ENCODE measurements at regions not wholly inside any gene's neighbourhood (a gene's known extent, or its start where the extent isn't known, plus 50 kb on each side); places are given as distances from the start of the nearest gene placed in this dataset.

DNA sequence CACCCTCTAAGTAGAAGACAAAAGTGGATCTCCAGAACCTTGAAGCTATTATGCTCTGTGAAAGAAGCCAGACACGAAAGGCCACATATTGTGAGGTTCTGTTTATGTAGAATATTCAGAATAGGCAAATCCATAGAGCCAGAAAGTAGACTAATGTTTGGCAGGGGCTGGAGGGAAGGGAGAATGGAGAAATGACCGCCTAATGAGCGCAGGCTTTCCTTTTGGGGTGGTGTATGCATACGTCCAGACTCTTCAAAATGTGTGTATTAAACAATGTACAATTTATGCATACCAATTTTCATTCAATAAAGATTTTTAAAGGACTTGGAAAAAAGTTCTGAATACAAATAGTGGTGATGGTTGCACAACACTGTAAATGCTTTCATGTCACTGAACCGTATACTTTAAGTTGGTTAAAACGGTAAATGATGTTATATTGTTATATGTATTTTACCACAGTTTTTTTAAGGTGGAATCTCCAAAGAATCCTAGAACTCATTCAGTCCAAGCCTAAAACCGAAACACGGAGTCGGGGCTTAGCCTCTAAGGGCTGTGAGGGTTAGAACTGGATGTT lies 397.4 kb downstream of the SOX9 start:
- H3K4me3 ChIP-seq (ENCODE audit: low read length), result no peak overlapping the region
- TF ChIP-seq, protein P1, sequence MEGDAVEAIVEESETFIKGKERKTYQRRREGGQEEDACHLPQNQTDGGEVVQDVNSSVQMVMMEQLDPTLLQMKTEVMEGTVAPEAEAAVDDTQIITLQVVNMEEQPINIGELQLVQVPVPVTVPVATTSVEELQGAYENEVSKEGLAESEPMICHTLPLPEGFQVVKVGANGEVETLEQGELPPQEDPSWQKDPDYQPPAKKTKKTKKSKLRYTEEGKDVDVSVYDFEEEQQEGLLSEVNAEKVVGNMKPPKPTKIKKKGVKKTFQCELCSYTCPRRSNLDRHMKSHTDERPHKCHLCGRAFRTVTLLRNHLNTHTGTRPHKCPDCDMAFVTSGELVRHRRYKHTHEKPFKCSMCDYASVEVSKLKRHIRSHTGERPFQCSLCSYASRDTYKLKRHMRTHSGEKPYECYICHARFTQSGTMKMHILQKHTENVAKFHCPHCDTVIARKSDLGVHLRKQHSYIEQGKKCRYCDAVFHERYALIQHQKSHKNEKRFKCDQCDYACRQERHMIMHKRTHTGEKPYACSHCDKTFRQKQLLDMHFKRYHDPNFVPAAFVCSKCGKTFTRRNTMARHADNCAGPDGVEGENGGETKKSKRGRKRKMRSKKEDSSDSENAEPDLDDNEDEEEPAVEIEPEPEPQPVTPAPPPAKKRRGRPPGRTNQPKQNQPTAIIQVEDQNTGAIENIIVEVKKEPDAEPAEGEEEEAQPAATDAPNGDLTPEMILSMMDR (conservative IDR thresholded peaks at IDR 0.05; ENCODE audit: low read depth, low read length), result no peak
- no peak for DNase-seq (ENCODE audit: low read depth)

DNA sequence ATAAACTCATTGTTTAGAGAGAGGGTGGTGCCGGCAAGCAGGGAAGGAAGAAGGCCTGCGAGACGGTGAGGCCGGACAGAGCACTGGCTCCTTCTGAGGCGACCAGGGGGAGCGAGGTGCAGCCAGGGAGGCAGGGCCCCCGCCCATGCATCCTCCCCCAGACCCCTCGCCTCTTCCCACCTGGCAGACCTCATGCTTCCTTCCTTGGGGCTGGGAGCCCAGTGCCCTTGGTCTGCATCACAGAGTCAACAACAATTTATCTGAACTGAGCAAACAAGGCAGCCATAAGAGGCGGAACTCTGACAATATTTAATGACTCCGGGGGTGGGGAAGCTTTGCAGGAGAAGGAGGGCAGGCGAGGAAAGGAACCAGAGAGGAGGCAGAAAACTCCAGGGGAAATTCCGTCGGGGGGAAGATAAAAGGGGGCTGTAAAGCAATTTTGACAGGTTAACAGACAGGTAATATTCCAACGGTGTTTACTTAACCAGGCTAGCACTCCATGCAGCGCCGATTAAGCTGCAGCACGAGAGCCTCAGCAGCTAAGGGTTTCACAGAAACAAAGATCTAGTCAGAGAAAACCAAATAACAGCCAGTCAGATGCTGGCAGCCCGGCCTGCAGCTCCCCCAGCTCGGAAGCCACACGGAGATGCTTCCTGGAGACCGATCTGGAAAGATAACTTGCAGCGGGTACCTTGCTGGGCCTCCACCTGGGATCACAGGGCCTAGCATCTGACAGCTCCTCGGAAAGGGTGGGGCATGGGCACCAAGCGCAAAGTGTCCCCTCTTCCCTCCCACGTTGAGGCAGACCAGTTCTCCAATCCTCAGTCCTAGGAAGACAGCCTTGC lies 398.2 kb downstream of the SOX9 start:
- TF ChIP-seq, protein P1 (conservative IDR thresholded peaks at IDR 0.05; ENCODE audit: low read depth, low read length), result no peak
- DNase-seq (ENCODE audit: low read depth), result no peak
- H3K4me3 ChIP-seq (ENCODE audit: low read length), result no peak overlapping the region

DNA sequence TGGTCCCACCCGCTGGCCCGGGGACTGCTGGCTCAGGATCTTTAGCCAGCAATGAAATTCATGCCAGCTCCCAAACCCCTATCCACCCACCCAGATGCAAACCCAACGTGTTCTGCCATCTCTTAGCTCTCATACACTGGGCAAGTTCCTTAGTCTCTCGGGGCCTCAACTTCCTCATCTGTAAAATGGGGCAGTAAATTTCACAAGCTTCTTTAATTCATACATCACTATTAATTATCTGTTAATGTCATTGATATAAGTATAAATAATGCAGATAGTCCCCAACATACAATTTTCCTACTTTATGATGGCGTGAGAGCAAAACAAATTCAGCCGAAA lies 398.7 kb downstream of the SOX9 start:
- TF ChIP-seq, protein P1 (conservative IDR thresholded peaks at IDR 0.05; ENCODE audit: low read depth, low read length), result no peak
- DNase-seq (ENCODE audit: low read depth), result no peak
- no peak overlapping the region for H3K4me3 ChIP-seq (ENCODE audit: low read length)

DNA sequence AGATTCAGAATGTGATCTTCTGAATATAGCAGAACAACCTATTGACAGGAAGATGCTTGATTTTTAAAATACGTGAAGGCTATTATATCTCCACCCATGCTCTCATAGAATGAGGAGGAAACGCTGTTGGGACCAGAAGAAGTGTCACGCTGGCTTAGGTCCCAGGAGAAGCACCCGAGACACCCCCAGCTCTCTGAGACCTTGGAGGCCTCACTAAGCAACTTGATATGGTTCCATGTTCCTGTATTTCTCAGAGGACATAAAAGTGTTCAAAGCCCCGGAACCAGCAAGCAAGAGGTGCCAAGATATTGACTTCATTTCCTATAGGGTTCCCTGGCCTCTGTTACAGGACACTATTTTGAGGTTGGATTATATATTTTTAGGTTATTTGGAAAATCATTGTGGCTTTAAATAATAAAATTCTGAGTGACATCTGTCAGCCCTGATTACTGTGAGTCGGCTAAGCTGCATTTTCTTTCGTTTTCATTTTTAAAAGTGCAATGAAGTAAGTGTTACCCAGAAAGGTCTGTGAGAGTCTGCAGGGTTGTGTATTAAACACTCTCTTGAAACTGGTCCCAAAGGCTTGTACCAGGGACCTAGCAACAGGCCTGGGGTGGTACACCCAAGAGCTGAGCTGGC lies 400.0 kb downstream of the SOX9 start:
- H3K4me3 ChIP-seq (ENCODE audit: low read length), result no peak overlapping the region
- TF ChIP-seq, protein P1 (conservative IDR thresholded peaks at IDR 0.05; ENCODE audit: low read depth, low read length), result no peak
- DNase-seq (ENCODE audit: low read depth), result no peak

DNA sequence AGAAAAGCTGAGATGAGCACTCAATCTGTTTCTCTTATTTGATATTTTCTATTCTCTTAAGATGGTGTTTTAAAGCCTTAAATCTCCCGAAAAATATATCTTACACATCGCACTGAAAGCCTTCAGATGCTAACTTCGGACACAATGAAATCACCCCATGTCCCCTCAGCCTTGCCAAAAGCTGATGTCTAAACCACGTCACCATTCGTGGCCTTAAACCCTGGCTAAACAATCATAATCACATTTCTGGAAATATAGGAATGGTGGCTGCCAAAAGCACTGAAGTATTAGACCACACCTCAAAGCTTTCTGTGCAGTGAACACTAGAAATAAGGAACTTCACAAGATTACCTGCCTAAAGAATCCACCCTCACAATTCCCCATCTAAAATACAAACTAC lies 402.7 kb downstream of the SOX9 start:
- TF ChIP-seq, protein P1 (conservative IDR thresholded peaks at IDR 0.05; ENCODE audit: low read depth, low read length), result no peak
- no peak overlapping the region for H3K4me3 ChIP-seq (ENCODE audit: low read length)
- DNase-seq (ENCODE audit: low read depth), result no peak

DNA sequence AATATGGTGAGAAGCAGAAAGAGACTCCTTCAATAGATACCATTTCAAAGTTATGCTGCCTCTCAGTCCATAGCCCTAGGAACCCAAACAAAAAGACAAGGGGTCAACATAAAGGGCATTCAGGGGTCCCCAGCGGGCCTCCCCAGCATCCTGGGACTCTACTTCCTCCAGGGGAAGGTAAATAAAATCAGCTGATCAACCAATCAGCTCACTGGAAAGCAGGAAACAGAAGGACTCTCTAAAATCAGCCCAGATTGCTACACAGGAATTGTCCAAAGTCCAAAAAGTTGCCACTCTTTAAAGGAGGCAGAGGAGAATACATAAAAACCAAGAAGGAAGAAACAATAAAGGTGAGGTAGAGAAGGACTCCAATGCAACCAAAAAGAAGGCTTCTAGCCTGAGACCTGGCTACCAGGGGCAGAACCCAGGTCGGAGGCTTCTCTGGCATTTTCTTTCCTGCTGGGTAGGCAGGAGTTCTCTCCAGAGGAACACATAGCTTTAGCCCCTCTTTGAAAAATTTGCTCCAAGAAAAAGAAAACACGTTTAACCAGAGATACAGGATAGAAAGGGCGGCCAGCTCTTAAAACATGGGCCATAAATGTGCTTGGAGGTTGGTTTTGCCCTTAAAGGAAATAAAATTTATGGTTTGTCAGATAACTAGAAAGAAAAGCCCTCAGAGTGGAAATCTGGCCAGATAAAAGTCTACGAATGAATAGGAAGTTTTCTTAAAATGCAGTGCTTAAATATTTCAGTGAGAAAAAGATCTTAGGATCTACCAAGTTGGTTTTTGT lies 404.6 kb downstream of the SOX9 start:
- no peak overlapping the region for H3K4me3 ChIP-seq (ENCODE audit: low read length)
- TF ChIP-seq, protein P1 (conservative IDR thresholded peaks at IDR 0.05; ENCODE audit: low read depth, low read length), result no peak
- DNase-seq (ENCODE audit: low read depth), result no peak
